GM13977 (cell line): ENCODE measurements at regions not wholly inside any gene's neighbourhood (a gene's known extent, or its start where the extent isn't known, plus 50 kb on each side); places are given as distances from the start of the nearest gene placed in this dataset.
"Not testable (repeated sequence)": the region's sequence is repeated elsewhere in the genome, so short reads cannot be mapped to it uniquely, and the experiment has no call there.

Source experiments
- DNase-seq: peaks from one replicate; pipeline ENCODE4 v3.0.0; 2012; ENCODE audit warnings: low spot score
- CTCF ChIP-seq: IDR thresholded peaks from 2 replicates; pipeline ENCODE4 v1.5.1; 2012; ENCODE audit warnings: mild to moderate bottlenecking, control low read depth; ENCODE audit not compliant: insufficient read depth; ENCODE audit errors: extremely low read depth, missing control alignments
- in situ Hi-C: fragments of 300-500 bp; cut with MboI; formaldehyde crosslinking; loops from one replicate; pipeline ENCODE4 v1.12.0; 2022; ENCODE audit warnings: low sequenced_read_pairs, low pct_unique_long_range_greater_than_20kb, mixed read lengths, inconsistent platforms; ENCODE audit not compliant: unreplicated experiment

DNA sequence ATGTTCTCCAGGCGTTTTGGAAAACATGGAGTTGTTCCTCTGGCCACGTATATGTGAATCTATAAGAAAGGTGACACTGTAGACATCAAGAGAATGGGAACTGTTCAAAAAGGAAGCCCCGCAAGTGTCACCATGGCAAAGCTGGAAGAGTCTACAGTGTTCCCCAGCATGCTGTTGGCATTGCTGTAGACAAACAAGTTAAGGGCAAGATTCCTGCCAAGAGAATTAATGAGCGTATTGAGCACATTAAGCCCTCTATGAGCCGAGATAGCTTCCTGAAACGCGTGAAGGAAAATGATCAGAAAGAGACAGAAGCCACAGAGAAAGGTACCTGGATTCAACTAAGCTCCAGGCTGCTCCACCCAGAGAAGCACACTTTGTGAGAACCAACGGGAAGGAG lies 92.5 kb upstream of the EIF5 start:
- in situ Hi-C loops: no loop called here
- TF ChIP-seq CTCF: no peak
- DNase-seq: no peak

DNA sequence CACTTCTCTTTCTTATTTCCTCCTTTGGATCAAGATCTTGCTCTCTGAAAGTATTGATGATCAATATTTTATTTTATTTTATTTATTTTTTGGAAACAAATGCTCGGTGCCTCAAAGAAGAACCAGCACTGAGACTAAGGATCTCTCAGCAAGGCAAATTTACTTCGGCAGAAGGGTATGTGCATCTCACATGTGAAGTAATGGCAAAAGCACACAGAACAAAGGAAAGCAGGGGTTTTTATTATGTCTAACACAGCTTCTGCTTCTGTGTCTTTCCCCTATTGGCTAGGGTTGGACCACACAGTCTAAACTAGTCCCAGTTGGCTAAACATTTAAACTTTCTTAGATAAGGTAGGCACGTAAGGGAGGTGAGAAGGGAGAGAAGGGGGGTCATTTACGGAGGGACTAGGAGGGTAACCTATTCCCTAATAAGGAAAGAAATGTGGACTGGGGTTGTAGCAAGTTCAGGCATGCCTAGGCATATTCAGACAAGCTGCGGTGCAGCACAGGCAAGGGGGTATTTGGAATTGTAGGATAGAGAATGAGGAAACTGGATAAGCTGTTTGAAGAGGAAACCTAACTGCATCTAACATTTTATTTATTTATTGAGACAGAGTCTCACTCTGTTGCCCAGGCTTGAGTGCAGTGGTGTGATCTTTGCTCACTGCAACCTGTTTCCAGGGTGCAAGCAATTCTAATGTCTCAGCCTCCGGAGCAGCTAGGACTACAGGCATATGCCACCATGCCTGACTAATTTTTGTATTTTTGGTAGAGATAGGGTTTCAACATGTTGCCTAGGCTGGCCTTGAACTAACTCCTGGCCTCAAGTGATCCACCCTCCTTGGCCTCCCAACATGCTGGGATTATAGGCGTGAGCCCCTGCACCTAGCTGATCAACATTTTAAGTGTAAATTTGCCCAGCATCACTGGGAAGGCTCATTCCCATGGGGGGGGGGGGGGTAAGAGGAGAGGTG lies 90.0 kb upstream of the EIF5 start:
- TF ChIP-seq CTCF: no peak
- in situ Hi-C loops: no loop called here
- no peak for DNase-seq

GRCh38 chr14:103245624-103246031 lies 88.4 kb upstream of the EIF5 start:
- in situ Hi-C loops, DNase-seq: not testable (repeated sequence)

DNA sequence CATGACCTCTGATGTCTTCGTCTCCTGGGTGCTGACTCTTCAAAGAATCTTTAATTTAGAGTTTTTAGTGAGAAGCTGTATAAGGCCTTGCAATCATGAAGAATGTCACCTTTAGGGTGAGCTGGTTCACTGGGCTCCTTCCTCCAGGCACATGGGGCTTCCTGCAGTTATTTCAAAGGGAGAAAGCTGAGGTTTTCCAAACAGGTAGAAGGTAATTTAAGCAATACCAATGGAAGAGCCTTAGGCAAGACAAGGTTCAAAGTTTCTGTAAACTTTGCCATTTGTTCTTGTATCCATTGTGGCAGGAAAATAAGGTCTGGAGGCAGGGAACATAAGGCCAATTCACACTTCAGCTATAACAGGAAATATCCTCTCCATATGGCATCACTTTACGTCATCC lies 88.0 kb upstream of the EIF5 start:
- TF ChIP-seq CTCF: no peak
- DNase-seq: no peak
- in situ Hi-C loops: no loop called here

GRCh38 chr14:103247169-103247606 lies 86.8 kb upstream of the EIF5 start:
- in situ Hi-C loops: no loop called here
- DNase-seq: no peak
- no peak for TF ChIP-seq CTCF

- no peak for TF ChIP-seq CTCF
- DNase-seq: no peak
- in situ Hi-C loops: no loop called here
Observed at GRCh38 chr14:103250181-103250580, 83.9 kb upstream of the EIF5 start.

GRCh38 chr14:103250874-103251273 lies 83.2 kb upstream of the EIF5 start:
- no peak for DNase-seq
- TF ChIP-seq CTCF: no peak
- in situ Hi-C loops: no loop called here
